GM12891 (cell line): ENCODE measurements at regions not wholly inside any gene's neighbourhood (a gene's known extent, or its start where the extent isn't known, plus 50 kb on each side); places are given as distances from the start of the nearest gene placed in this dataset.
"Not testable (repeated sequence)": the region's sequence is repeated elsewhere in the genome, so short reads cannot be mapped to it uniquely, and the experiment has no call there.

Source experiments
- POLR2A ChIP-seq: IDR thresholded peaks from 2 replicates; pipeline ENCODE4 v1.6.1; 2011; ENCODE audit warnings: low read depth, low read length, control low read depth
- POLR2AphosphoS5 ChIP-seq: IDR thresholded peaks from 2 replicates; pipeline ENCODE4 v1.6.1; 2011; ENCODE audit warnings: low read depth, low read length, control low read depth
- POU2F2 ChIP-seq: IDR thresholded peaks from 2 replicates; pipeline ENCODE4 v1.6.1; 2011; ENCODE audit warnings: low read depth, mild to moderate bottlenecking, control low read depth, low read length, moderate library complexity
- SPI1 ChIP-seq: IDR thresholded peaks from 2 replicates; pipeline ENCODE4 v1.6.1; 2011; ENCODE audit warnings: low read depth, low read length, control low read depth
- TAF1 ChIP-seq: IDR thresholded peaks from 2 replicates; pipeline ENCODE4 v1.6.1; 2011; ENCODE audit warnings: low read depth, low read length, control low read depth

DNA sequence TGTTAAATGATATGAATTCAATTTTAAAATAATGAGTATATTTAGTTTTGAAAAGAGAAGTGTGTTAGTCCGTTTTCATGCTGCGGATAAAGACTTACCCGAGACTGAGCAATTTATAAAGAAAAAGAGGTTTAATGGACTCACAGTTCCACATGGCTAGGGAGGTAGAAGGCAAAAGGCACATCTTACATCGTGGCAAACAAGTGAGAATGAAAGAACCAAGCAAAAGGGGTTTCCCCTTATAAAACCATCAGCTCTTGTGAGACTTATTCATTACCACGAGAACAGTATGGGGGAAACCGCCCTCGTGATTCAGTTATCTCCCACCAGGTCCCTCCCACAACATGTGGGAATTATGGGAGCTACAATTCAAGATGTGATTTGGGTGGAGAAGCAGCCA, 51.8 kb upstream of the OSMR start:
- not testable (repeated sequence) for TF ChIP-seq SPI1, TAF1, POLR2AphosphoS5, POLR2A, POU2F2
